ENCODE measurements at regions not wholly inside any gene's neighbourhood (a gene's known extent, or its start where the extent isn't known, plus 50 kb on each side); places are given as distances from the start of the nearest gene placed in this dataset.

DNA sequence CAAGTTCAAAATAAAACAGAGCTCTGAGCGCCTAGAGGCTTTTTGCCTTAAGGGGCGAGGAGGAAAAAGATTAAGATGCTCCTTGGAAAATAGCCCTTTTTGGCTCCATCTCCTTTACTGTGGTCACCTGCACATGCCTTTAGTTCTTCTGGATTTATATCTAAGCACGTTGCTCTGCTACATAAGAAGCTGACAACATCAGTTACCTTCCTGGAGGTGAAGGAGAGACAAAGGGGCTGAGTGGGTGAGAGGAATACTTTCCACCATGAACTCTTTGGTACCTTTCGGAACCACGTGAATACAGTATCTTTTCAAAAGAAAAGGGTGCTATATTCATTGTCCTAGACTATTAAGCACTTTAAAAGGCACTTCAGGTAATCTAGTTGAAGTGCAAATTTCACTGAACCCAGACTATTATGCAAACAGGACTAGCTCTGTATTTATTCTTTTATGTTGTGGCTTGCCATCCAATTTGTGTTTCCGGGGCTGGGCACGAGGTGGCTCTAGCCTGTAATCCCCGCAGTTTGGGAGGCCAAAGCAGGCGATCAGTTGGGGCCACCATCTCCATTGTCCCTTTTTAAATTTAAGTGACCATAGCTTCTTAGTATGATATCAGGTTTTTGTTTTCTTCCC lies 201.5 kb downstream of the TM9SF2 start:
- no peak for DNase-seq
- Histone ChIP-seq H3K27ac (ENCODE audit: insufficient read length, low read depth, low read length) (peak overlapping the region; percentile 68), H3K23ac (ENCODE audit: insufficient read length, low read depth, low read length) (no peak overlapping the region), H3K4me2 (ENCODE audit: insufficient read depth, insufficient read length, low read length) (no peak overlapping the region), H4K8ac (replicated peaks; ENCODE audit: insufficient read length, low read depth, low read length) (no peak overlapping the region), H3T11ph (ENCODE audit: low read length) (no peak overlapping the region), H2BK20ac (ENCODE audit: low read depth, low read length, poor library complexity, severe bottlenecking) (no peak overlapping the region), H3K9me3 (ENCODE audit: control insufficient read depth, low read depth, low read length) (no peaks in the 10 kb centered on the region), H3K9ac (ENCODE audit: extremely low read depth, insufficient read length, low read length) (no peak overlapping the region), H4K20me1 (ENCODE audit: control insufficient read depth, insufficient read depth, insufficient read length) (no peaks in the 10 kb centered on the region), H3K18ac (ENCODE audit: insufficient read length, low read depth, low read length) (no peak overlapping the region), H4K5ac (ENCODE audit: insufficient read length, low read depth, low read length) (no peak overlapping the region), H3K56ac (ENCODE audit: insufficient read length, low read depth, low read length) (no peak overlapping the region), H3K4ac (ENCODE audit: low read depth, low read length) (no peak overlapping the region), H2AFZ (ENCODE audit: low read length) (no peak overlapping the region), H2BK15ac (ENCODE audit: low read depth, low read length) (no peak overlapping the region), H3K79me1 (ENCODE audit: insufficient read depth, low read depth, low read length, poor library complexity, severe bottlenecking) (no peaks in the 10 kb centered on the region), H3K23me2 (ENCODE audit: insufficient read length, low read depth, low read length, poor library complexity, severe bottlenecking) (no peaks in the 10 kb centered on the region), H2BK5ac (ENCODE audit: insufficient read length, low read length) (no peak overlapping the region), H2BK120ac (ENCODE audit: low read depth, low read length, poor library complexity, severe bottlenecking) (no peak overlapping the region), H2BK12ac (ENCODE audit: insufficient read length, low read depth, low read length) (no peak overlapping the region), H3K4me1 (ENCODE audit: insufficient read depth, low read length) (peaks cover 12% of the 10 kb centered on the region; the same call in 1 of the 2 replicates), H4K91ac (ENCODE audit: insufficient read length, low read depth, low read length) (no peak overlapping the region), H3K14ac (ENCODE audit: insufficient read depth, low read length) (no peak overlapping the region), H2AK5ac (ENCODE audit: insufficient read length, low read length) (no peak overlapping the region), H3K27me3 (ENCODE audit: insufficient read depth, low read length) (no peaks in the 10 kb centered on the region), H3K79me2 (ENCODE audit: insufficient read depth, low read length) (no peaks in the 10 kb centered on the region)
- Mint-ChIP-seq H3K36me3 (ENCODE audit: insufficient read depth in 1 of 3, low read depth in 3 of 3) (no peaks in the 10 kb centered on the region; a peak in 2 of 7 replicates), H3K4me3 (peak overlapping the region in 1 of 2 experiments; percentile 53; a peak in 2 of 5 replicates), H3K4me1 (peaks cover 56 to 63% of the 10 kb centered on the region in 2 experiments), H3K27me3 (ENCODE audit: low read depth) (no peaks in the 10 kb centered on the region), H3K9me3 (no peaks in the 10 kb centered on the region), H3K27ac (peak overlapping the region; percentile 94 to 99 (median 95))
- TF ChIP-seq, protein P1, sequence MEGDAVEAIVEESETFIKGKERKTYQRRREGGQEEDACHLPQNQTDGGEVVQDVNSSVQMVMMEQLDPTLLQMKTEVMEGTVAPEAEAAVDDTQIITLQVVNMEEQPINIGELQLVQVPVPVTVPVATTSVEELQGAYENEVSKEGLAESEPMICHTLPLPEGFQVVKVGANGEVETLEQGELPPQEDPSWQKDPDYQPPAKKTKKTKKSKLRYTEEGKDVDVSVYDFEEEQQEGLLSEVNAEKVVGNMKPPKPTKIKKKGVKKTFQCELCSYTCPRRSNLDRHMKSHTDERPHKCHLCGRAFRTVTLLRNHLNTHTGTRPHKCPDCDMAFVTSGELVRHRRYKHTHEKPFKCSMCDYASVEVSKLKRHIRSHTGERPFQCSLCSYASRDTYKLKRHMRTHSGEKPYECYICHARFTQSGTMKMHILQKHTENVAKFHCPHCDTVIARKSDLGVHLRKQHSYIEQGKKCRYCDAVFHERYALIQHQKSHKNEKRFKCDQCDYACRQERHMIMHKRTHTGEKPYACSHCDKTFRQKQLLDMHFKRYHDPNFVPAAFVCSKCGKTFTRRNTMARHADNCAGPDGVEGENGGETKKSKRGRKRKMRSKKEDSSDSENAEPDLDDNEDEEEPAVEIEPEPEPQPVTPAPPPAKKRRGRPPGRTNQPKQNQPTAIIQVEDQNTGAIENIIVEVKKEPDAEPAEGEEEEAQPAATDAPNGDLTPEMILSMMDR (conservative IDR thresholded peaks at IDR 0.05), result peak; percentile 55; the same call in 2 of the 3 replicates
- WGBS (ENCODE audit: extremely low coverage, insufficient read length, low lambda C conversion rate), result no CpG with 5 or more reads among the region's 9 CpGs

Data from H9 (cell line).